ENCODE measurements at regions not wholly inside any gene's neighbourhood (a gene's known extent, or its start where the extent isn't known, plus 50 kb on each side); places are given as distances from the start of the nearest gene placed in this dataset.

DNA sequence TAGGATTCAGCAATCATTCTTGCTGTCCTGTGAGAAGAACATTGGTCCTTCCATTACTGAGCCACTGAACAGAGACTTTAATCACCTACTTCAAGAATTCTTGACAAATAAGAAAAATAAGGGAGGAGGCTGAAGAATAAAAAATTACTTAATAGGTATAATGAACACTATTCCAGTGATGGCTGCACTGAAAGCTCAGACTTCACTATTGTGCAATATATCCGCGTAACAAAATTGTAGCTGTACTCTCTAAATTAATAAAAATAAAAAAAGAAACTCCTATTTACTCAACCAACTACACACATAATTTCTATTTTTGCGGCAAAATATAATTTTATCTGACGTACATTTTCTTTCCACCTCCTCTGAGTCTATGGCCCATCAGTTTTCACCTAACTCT is 2441.0 kb downstream of the PCDH7 start:
- Histone ChIP-seq H3K4me3 (no peak overlapping the region), H3K9me3 (no peaks in the 10 kb centered on the region), H3K27me3 (no peaks in the 10 kb centered on the region), H3K27ac (no peak overlapping the region), H3K36me3 (no peaks in the 10 kb centered on the region), H3K4me1 (no peaks in the 10 kb centered on the region)
- TF ChIP-seq CTCF (IDR thresholded peaks at IDR 0.05) (no peak), POLR2A (IDR thresholded peaks at IDR 0.05) (no peak)
- intact Hi-C loops (cut with DNase I), result no loop called here
- ATAC-seq, result no peak
- WGBS (ENCODE audit: insufficient coverage, low coverage, low lambda C conversion rate, missing lambda C conversion rate), result 77% methylated on average over 4 of the region's 4 CpGs
- no peak for DNase-seq

DNA sequence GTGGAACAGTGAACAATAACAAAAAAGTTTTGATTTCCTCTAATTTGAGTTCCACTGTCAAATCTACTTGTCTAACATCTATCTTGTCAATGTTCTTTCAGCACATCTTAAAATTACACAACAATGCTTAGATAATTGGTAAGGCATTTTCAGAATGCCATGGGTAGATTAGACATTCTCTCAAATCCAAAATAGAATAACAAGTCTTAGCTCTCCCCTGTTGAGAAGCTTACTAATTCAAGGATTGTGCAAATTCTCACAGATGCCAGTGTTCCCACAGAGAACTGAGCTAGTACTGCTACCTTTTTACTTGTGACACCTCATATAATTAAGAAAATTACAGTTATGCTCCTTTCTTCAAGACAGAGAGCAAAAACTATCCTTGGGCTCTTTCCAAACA is 2442.0 kb downstream of the PCDH7 start:
- H3K9me3 ChIP-seq, result no peaks in the 10 kb centered on the region
- H3K27me3 ChIP-seq, result no peaks in the 10 kb centered on the region
- no peaks in the 10 kb centered on the region for H3K36me3 ChIP-seq
- TF ChIP-seq POLR2A (IDR thresholded peaks at IDR 0.05) (no peak), CTCF (IDR thresholded peaks at IDR 0.05) (no peak)
- ATAC-seq, result no peak
- H3K4me3 ChIP-seq, result no peak overlapping the region
- DNase-seq, result no peak
- H3K4me1 ChIP-seq, result no peaks in the 10 kb centered on the region
- H3K27ac ChIP-seq, result no peak overlapping the region
- intact Hi-C loops (cut with DNase I), result no loop called here

GRCh38 chr4:33171873-33172525 is 2451.8 kb downstream of the PCDH7 start:
- H3K36me3 ChIP-seq, result no peaks in the 10 kb centered on the region
- WGBS (ENCODE audit: insufficient coverage, low coverage, low lambda C conversion rate, missing lambda C conversion rate), result 40% methylated on average over 1 of the region's 1 CpG
- no peaks in the 10 kb centered on the region for H3K9me3 ChIP-seq
- no peak for ATAC-seq
- intact Hi-C loops (cut with DNase I), result no loop called here
- H3K27me3 ChIP-seq, result no peaks in the 10 kb centered on the region
- DNase-seq, result no peak
- TF ChIP-seq CTCF (IDR thresholded peaks at IDR 0.05) (no peak), POLR2A (IDR thresholded peaks at IDR 0.05) (no peak)
- no peaks in the 10 kb centered on the region for H3K4me1 ChIP-seq
- H3K27ac ChIP-seq, result no peak overlapping the region
- H3K4me3 ChIP-seq, result no peak overlapping the region

- intact Hi-C loops (cut with DNase I), result no loop called here
- WGBS (ENCODE audit: insufficient coverage, low coverage, low lambda C conversion rate, missing lambda C conversion rate), result 39% methylated on average over 1 of the region's 1 CpG
These were observed 2456.4 kb downstream of the PCDH7 start for GRCh38 chr4:33176566-33176965.

More at GRCh38 chr4:33176566-33176965, 2456.4 kb downstream of the PCDH7 start:
- DNase-seq, result no peak
- no peaks in the 10 kb centered on the region for H3K27me3 ChIP-seq
- no peak overlapping the region for H3K27ac ChIP-seq
- TF ChIP-seq POLR2A (IDR thresholded peaks at IDR 0.05) (no peak), CTCF (IDR thresholded peaks at IDR 0.05) (no peak)
- H3K36me3 ChIP-seq, result no peaks in the 10 kb centered on the region
- no peak for ATAC-seq
- H3K9me3 ChIP-seq, result no peaks in the 10 kb centered on the region
- no peak overlapping the region for H3K4me3 ChIP-seq
- H3K4me1 ChIP-seq, result no peaks in the 10 kb centered on the region

Measured in right lobe of liver (tissue), 6 donors.